ENCODE measurements at regions not wholly inside any gene's neighbourhood (a gene's known extent, or its start where the extent isn't known, plus 50 kb on each side); places are given as distances from the start of the nearest gene placed in this dataset.

DNA sequence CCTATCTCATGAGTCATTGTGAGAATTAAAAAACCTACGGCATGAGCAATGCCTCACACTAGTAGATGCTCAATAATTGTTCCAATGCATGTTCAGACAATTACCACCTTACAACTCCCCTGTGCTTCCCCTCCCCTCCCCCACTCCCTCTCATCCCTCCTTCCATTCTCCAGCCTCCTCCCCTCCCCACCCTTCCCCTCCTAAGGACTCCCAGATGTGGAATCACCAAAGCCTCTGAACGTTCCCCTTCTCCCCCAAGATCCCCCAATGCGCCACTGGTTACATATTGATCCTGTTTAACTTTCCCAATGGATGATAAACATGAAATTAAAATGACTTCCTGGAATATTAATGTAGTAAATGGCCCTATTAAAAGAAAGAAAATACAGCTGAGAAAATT is 84.8 kb downstream of the PCDH1 start:
- Histone ChIP-seq H3K36me3 (no peaks in the 10 kb centered on the region), H3K27me3 (no peaks in the 10 kb centered on the region), H3K4me3 (no peak overlapping the region), H3K4me1 (no peaks in the 10 kb centered on the region), H3K27ac (no peak overlapping the region), H3K9me3 (no peaks in the 10 kb centered on the region)
- no peak for DNase-seq (ENCODE audit: low spot score in 2 of 2)
- 51% methylated on average over 3 of the region's 3 CpGs for WGBS
- TF ChIP-seq POLR2A (IDR thresholded peaks at IDR 0.05), result no peak
- TF ChIP-seq POLR2AphosphoS5 (IDR thresholded peaks at IDR 0.05), result no peak
- TF ChIP-seq EP300 (IDR thresholded peaks at IDR 0.05), result no peak
- TF ChIP-seq, protein P1, sequence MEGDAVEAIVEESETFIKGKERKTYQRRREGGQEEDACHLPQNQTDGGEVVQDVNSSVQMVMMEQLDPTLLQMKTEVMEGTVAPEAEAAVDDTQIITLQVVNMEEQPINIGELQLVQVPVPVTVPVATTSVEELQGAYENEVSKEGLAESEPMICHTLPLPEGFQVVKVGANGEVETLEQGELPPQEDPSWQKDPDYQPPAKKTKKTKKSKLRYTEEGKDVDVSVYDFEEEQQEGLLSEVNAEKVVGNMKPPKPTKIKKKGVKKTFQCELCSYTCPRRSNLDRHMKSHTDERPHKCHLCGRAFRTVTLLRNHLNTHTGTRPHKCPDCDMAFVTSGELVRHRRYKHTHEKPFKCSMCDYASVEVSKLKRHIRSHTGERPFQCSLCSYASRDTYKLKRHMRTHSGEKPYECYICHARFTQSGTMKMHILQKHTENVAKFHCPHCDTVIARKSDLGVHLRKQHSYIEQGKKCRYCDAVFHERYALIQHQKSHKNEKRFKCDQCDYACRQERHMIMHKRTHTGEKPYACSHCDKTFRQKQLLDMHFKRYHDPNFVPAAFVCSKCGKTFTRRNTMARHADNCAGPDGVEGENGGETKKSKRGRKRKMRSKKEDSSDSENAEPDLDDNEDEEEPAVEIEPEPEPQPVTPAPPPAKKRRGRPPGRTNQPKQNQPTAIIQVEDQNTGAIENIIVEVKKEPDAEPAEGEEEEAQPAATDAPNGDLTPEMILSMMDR (IDR thresholded peaks at IDR 0.05), result no peak

DNA sequence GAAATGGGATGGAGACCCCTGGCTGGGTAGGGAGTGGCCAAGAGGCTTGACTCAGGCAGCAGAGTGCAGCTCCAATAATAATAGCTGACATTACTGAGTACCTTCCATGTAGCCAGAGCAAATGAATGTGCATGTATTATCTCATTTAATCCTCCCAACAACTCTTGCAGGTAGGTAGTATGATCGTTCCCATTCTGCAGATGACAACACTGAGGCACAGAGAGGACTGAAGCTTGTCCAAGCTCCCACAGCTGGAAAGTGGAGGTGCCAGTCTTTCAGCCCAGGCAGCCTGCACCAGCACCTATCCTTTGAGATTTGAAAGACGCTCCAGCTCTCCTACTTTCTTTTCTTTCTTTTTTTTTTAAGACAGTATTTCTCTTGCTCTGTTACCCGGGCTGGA is 87.6 kb downstream of the PCDH1 start:
- WGBS, result 75% methylated on average over 3 of the region's 3 CpGs
- TF ChIP-seq EP300 (IDR thresholded peaks at IDR 0.05) (no peak), POLR2AphosphoS5 (IDR thresholded peaks at IDR 0.05) (no peak)
- Histone ChIP-seq H3K27me3 (peaks cover 3% of the 10 kb centered on the region), H3K9me3 (no peaks in the 10 kb centered on the region), H3K4me3 (no peak overlapping the region), H3K36me3 (no peaks in the 10 kb centered on the region), H3K27ac (no peak overlapping the region), H3K4me1 (no peaks in the 10 kb centered on the region)
- no peak for DNase-seq (ENCODE audit: low spot score in 2 of 2)

DNA sequence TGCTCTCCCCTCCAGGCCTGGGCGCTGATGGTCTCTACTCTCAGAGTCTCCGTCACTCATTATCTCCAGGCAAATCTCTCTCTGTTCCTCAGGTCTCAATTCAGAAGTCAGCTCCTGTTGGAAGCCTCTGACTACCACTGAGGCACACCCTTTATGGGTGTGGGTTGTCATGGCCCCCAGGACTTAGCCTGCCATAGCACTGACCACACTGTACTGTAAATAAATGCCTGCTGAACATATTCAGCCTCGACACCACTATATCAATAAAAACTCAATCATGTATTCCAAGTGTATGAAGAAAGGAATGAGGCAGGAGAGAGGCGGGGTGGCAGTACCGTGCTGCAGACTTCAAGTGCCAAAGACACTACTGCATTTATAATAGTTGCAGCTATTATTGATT is 88.9 kb downstream of the PCDH1 start:
- Histone ChIP-seq H3K4me1 (no peaks in the 10 kb centered on the region), H3K36me3 (no peaks in the 10 kb centered on the region), H3K27ac (no peak overlapping the region), H3K27me3 (peaks cover 3% of the 10 kb centered on the region), H3K4me3 (no peak overlapping the region), H3K9me3 (no peaks in the 10 kb centered on the region)
- TF ChIP-seq EP300 (IDR thresholded peaks at IDR 0.05) (no peak), POLR2AphosphoS5 (IDR thresholded peaks at IDR 0.05) (no peak), POLR2A (IDR thresholded peaks at IDR 0.05) (no peak)
- TF ChIP-seq, protein P1 (IDR thresholded peaks at IDR 0.05), result no peak
- no peak for DNase-seq (ENCODE audit: low spot score in 2 of 2)
- 74% methylated on average over 5 of the region's 5 CpGs for WGBS

DNA sequence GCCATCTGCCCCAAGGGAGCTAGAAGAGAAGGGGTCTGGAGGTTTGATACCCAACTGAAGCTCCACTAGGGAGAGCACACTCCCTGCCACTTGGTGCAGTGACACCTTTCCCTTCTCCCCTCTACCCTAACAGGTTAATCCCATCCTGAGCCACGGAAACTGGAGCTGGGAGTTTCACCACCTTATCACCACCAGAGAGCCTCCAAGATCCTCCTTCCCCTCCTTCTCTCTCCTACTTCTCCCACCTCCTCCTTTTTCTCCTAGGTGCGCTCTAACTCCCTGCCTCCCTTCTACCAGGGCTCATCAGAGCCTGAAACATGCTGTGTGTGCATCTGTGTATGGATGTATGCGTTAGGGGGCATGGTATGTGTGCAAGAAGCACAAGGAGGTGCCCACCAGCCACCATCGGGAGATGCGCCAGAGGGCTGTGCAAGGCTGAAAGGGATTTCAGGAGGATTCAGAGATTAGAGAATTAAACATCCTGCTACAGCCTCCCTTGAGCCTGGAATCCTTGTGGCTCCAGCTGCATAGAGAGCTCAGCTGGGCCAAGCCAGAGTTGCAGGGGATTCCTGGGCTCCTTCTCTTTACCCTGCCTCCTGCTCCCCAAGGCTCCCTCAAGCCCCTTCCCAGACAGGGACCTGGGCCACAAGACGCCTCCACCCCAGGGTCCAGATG is 89.8 kb downstream of the PCDH1 start:
- Histone ChIP-seq H3K27me3 (peaks cover 3% of the 10 kb centered on the region), H3K4me3 (no peak overlapping the region), H3K9me3 (no peaks in the 10 kb centered on the region), H3K4me1 (no peaks in the 10 kb centered on the region), H3K36me3 (no peaks in the 10 kb centered on the region), H3K27ac (no peak overlapping the region)
- WGBS, result 84% methylated on average over 5 of the region's 6 CpGs
- no peak for DNase-seq (ENCODE audit: low spot score in 2 of 2)
- TF ChIP-seq, protein P1 (IDR thresholded peaks at IDR 0.05), result no peak

DNA sequence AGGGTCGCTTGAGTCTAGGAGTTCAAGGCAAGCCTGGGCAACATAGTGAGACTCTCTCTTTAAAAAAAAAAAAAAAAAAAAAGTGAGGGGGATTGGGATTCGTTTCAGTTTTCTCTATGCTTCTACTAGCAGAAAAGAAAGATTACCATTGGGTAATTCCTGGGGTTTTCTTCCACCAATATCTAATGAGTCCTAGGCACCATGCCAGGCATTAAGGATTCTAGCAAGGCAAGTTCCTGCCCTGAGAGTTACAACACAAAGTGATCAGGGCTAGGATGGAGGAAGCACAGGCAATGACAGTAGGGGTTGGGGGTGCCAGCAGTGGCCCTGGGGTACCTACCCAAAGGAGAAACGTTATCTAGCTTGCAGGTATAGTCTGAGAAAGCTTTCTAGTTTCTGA is 90.8 kb downstream of the PCDH1 start:
- Histone ChIP-seq H3K27ac (no peak overlapping the region), H3K36me3 (no peaks in the 10 kb centered on the region), H3K4me3 (no peak overlapping the region), H3K27me3 (peaks cover 3% of the 10 kb centered on the region), H3K9me3 (no peaks in the 10 kb centered on the region), H3K4me1 (no peaks in the 10 kb centered on the region)
- 47% methylated on average over 3 of the region's 3 CpGs for WGBS
- no peak for DNase-seq (ENCODE audit: low spot score in 2 of 2)
- no peak for TF ChIP-seq POLR2AphosphoS5 (IDR thresholded peaks at IDR 0.05)
- no peak for TF ChIP-seq POLR2A (IDR thresholded peaks at IDR 0.05)
- TF ChIP-seq, protein P1 (IDR thresholded peaks at IDR 0.05), result no peak
- TF ChIP-seq EP300 (IDR thresholded peaks at IDR 0.05), result no peak

DNA sequence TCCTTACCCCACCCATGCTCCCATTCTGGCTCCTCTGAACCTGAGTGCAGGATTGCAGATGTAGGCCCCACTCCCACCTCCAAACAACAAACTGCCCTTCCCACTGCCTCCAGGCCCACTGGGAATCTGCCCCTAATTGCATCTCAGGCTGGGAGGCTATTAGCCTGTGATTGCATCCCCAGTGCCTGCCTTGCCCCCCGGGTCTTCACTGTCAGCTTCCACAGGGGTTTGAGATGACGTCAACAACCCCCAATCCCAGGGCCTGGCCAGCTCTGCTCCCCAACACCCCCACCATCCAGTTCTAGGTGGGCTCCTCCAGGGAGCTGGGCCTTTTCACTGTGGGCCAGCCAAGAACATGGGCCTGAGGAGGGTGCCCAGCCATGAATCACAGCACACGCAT is 91.5 kb downstream of the PCDH1 start:
- Histone ChIP-seq H3K4me3 (no peak overlapping the region), H3K27ac (no peak overlapping the region), H3K27me3 (peaks cover 3% of the 10 kb centered on the region), H3K9me3 (no peaks in the 10 kb centered on the region), H3K4me1 (no peaks in the 10 kb centered on the region), H3K36me3 (no peaks in the 10 kb centered on the region)
- no peak for DNase-seq (ENCODE audit: low spot score in 2 of 2)
- WGBS, result 76% methylated on average over 3 of the region's 3 CpGs
- TF ChIP-seq POLR2AphosphoS5 (IDR thresholded peaks at IDR 0.05), result no peak
- no peak for TF ChIP-seq EP300 (IDR thresholded peaks at IDR 0.05)
- TF ChIP-seq, protein P1 (IDR thresholded peaks at IDR 0.05), result no peak

Data from suprapubic skin (tissue), 4 donors.